Activated CD8-positive, alpha-beta memory T cell treated with anti-CD3 and anti-CD28 coated beads for 36 hours (primary cell): ENCODE measurements at regions not wholly inside any gene's neighbourhood (a gene's known extent, or its start where the extent isn't known, plus 50 kb on each side); places are given as distances from the start of the nearest gene placed in this dataset.
"Not testable (repeated sequence)": the region's sequence is repeated elsewhere in the genome, so short reads cannot be mapped to it uniquely, and the experiment has no call there.

ENCODE experiments used
- CTCF ChIA-PET: fragments of 350-600 bp; sonication (Branson Sonifier 250); formaldehyde crosslinking; loops from one replicate; lab custom pipeline; 2021; ENCODE audit warnings: antibody characterized with exemption; lab: Charles Lee
- POLR2A ChIA-PET: fragments of 350-600 bp; sonication (Branson Sonifier 250); formaldehyde crosslinking; loops from one replicate; lab custom pipeline; 2021; ENCODE audit warnings: antibody characterized with exemption; lab: Charles Lee

DNA sequence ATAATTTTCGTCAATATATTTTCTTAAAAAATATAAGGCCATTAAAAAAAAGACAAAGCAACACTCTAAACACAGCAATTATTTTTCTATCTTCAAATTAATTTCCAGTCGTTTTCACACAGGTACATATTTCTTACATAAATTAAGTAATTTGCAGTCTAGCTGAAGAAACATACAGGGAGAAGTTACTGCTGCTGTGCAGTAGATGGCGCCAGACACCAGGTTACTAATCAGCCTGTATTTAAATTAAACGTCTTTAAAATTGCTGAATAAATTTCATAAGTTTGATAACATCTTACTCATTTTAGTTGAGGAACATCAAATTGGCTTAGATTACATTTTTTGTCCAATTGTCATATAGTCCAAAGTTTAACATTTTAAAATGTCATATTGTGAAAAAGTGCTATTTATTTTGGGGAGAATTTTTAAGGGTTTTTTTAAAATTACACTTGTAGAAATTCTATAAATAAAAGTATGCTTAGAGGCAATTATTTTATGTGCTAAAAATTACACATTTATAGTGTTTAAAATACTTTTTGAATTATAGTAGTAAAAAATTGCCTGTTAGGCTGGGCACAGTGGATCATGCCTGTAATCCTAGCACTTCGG, 88.4 kb downstream of the PMAIP1 start:
- CTCF ChIA-PET, result interaction anchor here (0.7 to 1.8 kb wide), 5 partner anchors 8 to 561 kb away, joined by 3 to 7 read pairs (median 5); no protein-coding TSS in a partner anchor
- POLR2A ChIA-PET, result no interaction called here

DNA sequence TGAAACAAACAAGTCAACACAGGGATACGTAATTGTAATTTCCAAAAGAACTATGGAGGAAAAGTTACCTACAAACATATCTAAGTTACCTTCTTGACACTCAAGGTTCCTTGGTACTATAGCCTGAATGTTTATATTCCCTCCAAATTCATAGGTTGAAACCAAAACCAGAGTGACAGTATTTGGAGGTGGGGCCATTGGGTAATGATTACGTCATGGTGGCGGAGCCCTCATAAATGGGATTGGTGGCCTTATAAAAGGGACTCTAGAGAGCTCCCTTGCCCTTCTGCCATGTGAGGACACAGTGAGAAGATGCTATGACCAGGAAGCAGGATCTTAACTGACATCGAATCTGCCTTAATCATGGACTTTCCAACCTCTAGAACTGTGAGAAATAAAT, 87.3 kb downstream of the PMAIP1 start:
- ChIA-PET POLR2A (no interaction called here), CTCF (no interaction called here)

DNA sequence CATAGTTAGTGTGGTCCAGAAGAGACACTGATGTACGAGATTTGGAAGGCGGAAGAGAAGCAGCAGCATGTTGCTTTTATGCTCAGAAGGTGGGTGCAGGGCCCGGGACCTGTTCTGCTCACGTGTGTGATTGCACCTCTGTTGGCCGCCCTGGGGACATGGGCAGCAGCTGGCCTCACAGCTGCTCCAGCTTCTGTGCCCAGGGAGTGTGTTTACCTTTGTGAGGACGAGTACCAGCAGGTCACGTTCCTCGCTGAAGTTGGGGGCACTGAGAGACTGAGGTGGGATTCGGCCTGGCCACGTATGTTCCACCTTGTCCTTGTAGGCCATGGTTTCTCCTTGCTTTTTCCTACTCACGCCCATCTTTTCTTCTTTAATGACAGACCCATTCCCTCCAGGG, 86.3 kb downstream of the PMAIP1 start:
- CTCF ChIA-PET, result no interaction called here
- POLR2A ChIA-PET, result no interaction called here

DNA sequence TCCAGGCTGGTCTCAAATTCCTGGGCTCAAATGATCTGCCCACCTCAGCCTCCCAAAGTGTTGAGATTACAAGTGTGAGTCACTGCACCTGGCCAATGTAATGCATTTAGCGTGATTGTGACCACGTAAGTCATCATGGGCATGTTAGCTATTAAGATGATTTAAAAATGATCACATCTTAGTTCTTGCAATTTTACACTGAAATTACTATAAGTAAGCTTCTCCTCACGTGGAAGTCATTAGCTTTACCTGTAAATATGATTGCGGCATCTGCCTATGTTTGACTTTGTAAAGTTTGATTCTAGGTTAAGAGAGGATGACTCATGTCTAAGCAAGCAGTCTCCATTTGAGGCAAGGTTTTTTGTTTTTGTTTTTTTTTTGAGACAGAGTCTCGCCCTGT, 85.5 kb downstream of the PMAIP1 start:
- CTCF ChIA-PET, result no interaction called here
- POLR2A ChIA-PET, result no interaction called here

DNA sequence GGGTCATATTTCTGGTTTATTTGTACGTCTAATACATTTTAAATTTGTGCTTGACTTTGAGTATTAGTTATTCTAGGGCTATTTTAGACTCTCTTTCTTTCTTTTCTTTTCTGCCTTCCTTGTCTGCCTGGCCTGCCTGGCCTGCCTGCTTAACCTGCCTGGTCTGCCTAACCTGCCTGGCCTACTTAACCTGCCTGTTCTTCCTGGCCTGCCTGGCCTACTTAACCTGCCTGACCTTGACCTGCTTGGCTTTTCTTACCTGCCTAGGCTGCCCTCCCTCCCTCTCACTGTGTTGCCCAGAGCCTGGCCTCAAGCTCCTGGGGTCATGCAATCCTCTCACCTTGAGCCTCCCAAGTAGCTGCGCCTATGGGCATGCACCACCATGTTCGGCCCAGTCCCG, 83.7 kb downstream of the PMAIP1 start:
- ChIA-PET CTCF (no interaction called here), POLR2A (no interaction called here)

DNA sequence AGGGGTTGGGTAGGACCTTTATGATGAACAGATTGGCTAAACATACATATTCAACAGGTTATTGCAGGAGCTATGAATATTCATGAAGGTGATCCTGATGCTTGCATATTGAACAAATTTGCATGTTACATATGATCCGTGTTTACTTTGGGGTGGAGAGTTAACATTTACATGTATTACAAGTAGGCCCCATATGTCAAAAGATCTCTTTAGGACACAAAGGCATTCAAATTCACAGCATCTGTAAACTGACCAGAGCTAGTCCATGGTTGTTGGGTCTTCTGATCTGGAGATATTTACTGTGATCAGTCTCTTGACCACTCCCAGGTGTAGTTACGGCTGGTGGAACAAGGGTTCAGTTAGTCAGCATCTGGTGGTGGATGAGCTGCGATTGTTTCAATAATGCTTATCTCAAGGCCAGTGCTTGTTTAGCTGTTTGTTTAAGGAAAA, 80.4 kb downstream of the PMAIP1 start:
- CTCF ChIA-PET, result interaction anchor here (0.7 to 1.6 kb wide), 2 partner anchors 8 to 381 kb away, joined by 3 to 7 read pairs; no protein-coding TSS in a partner anchor
- POLR2A ChIA-PET, result no interaction called here

DNA sequence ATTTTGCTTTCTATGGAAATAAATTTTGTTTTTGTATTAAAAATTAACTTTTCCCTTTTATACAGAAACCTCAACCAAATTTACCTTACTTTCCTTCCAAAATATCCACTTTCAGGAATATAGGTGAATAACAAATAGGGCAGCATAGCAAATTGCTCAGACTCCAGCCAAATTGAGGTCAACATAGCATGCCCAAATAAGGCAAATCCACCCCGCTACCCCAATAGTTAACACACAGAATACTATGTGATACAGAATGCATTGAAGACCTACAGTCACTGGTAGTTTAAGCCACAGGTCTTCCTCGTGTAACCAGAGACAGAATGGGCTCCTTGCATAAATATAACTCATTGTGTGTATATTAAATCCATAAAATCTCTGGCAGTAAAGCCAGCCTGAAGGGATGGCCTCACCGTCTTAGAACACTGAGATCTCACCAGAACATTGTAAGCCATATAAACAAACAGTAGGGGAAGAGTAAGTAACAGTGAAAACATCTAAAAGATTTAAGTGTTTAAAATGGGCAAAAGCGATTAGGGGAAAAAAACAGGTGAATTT, 72.2 kb downstream of the PMAIP1 start:
- ChIA-PET POLR2A (no interaction called here), CTCF (no interaction called here)

DNA sequence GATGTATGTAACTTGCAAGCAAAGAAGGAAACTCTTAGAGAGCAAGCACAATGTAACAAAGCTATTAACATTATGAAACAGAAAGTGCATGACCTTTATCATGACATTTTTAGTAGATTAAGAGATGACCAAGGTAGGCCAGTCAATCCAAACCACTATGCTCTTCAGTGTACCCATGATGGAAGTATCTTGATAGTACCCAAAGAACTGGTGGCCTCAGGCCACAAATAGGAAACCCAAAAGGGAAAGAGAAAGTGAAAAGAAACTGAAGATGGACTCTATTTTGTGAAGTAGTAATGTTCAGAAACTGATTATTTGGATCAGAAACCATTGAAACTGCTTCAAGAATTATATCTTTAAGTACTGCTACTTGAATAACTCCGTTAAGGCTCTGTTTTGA, 71.3 kb downstream of the PMAIP1 start:
- CTCF ChIA-PET, POLR2A ChIA-PET: not testable (repeated sequence)

DNA sequence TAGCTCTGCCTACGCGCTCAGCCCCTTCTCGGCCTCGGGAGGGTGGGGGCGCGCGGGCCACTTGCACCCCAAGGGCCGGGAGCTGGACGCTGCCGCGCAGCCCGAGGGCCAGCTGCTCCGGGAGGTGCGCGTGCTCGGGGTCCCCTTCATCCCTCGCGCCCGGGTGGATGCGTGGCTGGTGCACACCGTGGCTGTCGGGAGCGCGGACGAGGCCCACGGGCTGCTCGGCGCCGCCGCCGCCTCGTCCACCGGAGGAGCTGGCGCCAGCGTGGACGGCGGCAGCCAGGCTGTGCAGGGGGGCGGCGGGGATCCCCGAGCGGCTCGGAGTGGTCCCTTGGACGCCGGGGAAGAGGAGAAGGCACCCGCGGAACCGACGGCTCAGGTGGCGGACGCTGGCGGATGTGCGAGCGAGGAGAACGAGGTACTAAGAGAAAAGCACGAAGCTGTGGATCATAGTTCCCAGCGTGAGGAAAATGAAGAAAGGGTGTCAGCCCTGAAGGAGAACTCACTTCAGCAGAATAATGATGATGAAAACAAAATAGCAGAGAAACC, 69.8 kb downstream of the PMAIP1 start:
- POLR2A ChIA-PET, CTCF ChIA-PET: not testable (repeated sequence)

DNA sequence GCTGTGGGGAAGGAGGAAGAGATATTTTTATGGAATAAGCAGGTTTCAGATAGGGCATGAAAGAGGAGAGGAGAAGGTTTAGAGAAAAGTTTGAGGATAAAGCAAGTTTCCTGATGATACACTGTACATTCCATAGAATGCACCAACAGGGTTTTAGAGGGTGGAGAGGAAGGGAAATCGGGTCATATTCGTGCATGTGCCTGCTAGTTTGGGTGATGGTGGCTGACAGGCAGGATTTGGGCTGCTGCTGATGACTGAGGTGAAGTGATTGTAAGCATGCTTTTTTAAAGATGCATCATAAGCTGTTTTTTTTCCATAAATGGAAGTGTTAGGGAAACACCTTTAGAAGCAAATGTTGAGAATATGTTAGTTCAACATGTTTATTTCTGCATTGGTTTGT, 68.8 kb downstream of the PMAIP1 start:
- CTCF ChIA-PET, result no interaction called here
- POLR2A ChIA-PET, result no interaction called here

DNA sequence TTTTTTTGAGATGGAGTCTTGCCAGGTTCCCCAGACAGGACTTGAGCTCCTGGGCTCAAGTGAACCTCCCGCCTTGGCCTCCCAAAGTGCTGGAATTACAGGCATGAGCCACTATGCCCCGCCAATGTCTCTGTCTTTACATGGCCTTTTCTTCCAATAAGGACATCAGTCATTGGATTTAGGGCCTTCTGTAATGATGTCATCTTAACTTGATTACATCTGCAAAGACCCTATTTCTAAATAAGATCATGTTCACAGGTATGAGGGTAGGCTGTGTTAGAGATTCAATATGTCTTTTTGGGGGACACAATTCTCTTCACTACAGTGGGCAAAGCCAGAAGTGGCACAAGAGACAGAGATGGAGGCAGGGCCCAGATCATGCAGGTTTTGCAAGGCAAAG, 68.1 kb downstream of the PMAIP1 start:
- ChIA-PET POLR2A (no interaction called here), CTCF (no interaction called here)

DNA sequence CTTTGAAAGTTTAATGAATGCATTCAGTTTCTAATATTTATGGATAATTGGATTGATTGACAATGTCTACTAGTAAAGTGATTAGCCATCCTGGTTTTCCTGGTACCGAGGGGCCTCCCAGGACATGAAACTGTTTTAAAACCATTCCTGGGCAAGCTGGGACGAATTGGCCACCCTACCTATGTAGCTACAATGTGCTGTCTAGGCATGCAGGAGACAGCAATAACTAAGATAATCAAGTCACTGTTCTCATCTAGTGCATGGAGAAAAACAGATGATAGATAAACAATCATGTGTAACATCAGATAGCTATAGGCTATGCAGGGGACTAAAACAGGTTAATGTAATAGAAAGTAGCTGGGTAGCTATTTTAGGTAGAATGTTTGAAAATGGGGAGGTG, 67.1 kb downstream of the PMAIP1 start:
- ChIA-PET POLR2A (no interaction called here), CTCF (no interaction called here)

DNA sequence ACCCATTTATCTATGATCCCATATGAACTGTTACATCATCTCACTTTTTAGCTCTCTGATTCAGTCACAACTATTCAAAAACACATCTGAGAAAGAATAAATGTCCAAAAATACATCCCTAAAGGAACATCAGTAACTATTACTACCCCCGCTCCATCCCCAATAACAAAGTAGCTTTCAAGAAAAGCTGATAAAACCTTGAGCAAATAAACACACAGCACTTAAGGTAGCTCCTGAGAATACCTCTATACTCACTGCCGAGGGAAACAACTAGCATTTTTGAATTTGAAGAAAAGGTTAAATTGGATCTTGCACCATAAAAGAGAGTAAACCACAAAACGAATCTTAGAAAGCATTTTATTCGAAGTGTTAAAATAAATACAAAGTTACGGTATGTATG, 63.4 kb downstream of the PMAIP1 start:
- CTCF ChIA-PET, result no interaction called here
- POLR2A ChIA-PET, result no interaction called here

DNA sequence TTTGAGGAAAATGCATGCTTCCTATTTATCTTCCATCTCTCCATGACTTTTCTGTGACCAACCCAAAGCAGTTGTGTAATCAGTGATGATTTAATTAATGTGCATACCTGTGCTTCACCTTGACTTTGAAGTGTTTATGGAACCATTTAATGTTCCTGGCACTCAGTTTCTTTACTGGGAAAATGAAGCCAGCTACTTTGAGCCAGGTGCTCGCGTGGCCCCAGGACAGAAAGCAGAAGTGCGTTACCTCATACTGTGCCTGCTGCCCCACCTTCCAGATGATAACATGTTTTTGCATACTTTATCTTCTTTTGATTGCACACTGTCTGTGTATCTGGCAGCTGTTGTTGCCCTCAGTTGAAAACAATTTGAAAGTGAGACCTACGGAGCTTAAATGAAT, 61.3 kb downstream of the PMAIP1 start:
- ChIA-PET POLR2A (no interaction called here), CTCF (no interaction called here)

DNA sequence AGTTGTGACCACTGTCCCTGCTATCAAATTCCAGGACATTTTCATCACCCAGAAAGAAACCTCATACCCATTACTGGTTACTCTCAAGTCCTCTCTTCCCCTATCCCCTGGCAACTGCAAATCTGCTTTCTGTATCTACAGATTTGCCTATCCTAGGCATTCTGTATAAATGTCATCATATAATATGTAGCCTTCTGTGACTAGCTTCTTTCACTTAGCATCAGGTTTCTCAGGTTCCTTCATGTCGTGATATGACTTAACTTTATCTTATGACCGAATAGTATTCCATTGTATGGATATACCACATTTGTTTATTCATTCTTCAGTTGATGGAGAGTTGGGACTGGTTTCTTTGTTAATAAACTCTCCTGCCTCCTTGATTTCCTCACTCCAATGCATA, 60.5 kb downstream of the PMAIP1 start:
- CTCF ChIA-PET, result no interaction called here
- POLR2A ChIA-PET, result no interaction called here

DNA sequence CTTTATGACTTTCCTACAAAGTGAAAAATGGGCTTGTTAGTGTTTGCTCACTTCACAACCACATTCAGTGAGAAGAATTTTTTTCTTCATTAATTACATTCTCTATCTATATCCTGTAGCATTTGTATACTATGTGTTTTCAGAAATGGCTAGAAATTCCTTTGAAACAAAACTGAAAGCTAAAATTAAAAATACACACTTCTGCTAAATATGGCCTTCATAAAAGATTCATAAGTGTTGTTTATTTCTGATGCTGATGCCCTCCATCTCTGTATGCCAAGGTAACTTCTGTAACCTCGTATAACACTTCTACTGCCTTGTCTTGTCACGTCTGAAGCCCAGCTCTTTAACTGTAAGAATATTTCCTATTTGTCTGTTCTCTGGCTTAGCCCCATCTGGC, 59.8 kb downstream of the PMAIP1 start:
- ChIA-PET CTCF (no interaction called here), POLR2A (no interaction called here)

DNA sequence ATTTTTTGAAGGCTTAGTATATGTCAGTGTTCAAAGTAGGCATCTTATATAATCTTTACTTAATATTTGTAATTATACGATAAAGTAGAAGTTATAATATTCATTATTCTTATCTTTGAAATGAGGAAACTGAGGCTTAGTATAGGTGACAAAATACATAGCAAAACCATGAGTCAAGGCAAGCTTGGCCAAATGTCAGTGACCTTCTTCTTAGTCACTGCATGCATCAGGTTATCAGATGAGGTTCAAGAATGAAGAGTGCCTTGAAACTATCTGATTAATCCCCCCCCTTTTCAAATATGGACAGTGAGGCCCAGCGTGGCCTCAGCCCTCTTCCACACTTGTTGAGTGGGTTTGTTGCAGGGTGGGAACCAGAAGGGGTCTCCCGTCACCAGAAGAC, 59.3 kb downstream of the PMAIP1 start:
- ChIA-PET POLR2A (no interaction called here), CTCF (no interaction called here)

DNA sequence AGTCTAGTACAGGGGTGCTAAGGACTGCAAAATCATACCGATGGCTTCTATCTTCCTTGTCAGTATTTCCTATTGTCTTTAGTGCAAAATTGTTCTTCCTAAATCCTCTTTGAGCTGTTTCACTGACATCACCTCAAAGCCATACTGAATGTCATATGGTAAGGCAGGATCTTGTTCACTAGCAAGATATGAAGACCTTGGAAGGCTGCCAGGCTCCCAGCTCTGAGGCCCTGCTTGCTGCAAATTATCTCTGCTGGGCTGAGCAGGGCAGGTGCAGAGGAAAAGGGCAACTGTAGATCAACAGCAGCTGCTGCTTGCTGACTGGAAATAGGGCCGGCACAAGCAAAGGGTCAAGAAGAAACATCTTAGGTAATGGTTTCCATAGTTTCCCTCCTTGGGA, 58.2 kb downstream of the PMAIP1 start:
- ChIA-PET CTCF (no interaction called here), POLR2A (no interaction called here)

DNA sequence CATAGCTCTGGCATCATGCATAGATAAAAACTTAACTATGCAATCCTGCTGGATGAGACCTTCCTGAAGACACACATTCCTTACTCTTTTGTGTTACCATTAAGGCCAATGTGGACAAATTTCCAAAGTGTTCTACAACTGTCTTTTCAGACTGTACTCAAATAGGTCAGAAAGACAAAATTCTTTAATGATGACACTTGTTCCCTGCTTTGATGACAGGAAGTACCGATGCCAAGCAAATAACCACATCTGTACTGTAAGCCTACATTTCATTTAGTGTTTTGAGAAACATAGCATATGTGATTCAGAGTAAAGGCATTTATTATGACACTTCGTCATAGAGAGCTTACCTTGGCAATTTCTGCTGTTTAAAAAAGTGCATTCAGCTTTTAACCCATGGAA, 55.0 kb downstream of the PMAIP1 start:
- ChIA-PET CTCF (no interaction called here), POLR2A (no interaction called here)

DNA sequence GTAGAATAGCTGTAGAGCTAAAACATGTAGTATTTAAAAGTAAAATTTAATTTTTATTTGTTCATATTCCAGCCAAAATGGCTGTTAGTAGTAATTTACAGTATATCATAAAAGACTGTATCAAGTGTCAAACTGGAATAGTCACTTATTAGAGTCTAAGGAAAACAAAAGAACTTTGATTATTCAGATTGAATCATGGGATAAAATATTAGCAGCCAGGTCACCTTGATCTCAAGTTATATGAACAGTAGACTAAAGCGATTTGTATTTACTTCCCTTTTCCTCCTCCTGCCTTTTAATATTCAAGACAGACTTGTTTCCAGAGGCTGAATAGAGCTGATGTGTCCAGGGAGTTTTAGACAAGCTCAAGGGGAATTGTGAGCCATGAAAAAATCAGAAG, 54.4 kb downstream of the PMAIP1 start:
- CTCF ChIA-PET, result interaction anchor here (1.8 kb wide), 1 partner anchor 27 kb away, joined by 5 read pairs; no protein-coding TSS in a partner anchor
- POLR2A ChIA-PET, result interaction anchor here (1.8 to 2.4 kb wide), 2 partner anchors 27 to 54 kb away, joined by 9 to 32 read pairs; partner anchors contain the start of gene PMAIP1
